Mesodermal cell (in vitro differentiated cells): ENCODE measurements at regions not wholly inside any gene's neighbourhood (a gene's known extent, or its start where the extent isn't known, plus 50 kb on each side); places are given as distances from the start of the nearest gene placed in this dataset.
"Not testable (repeated sequence)": the region's sequence is repeated elsewhere in the genome, so short reads cannot be mapped to it uniquely, and the experiment has no call there.

Experiments used
- H3K27ac ChIP-seq: 2 replicates; pipeline ENCODE4 v1.7.0; 2013; ENCODE audit warnings: mild to moderate bottlenecking, low read depth, low read length, moderate library complexity; ENCODE audit not compliant: severe bottlenecking
- H3K36me3 ChIP-seq: 2 replicates; pipeline ENCODE4 v1.7.1; 2013; ENCODE audit warnings: mild to moderate bottlenecking, low read length, moderate library complexity; ENCODE audit not compliant: control insufficient read depth, insufficient read depth
- H3K4me1 ChIP-seq: one replicate; pipeline ENCODE4 v1.7.1; 2013; ENCODE audit warnings: mild to moderate bottlenecking, low read length; ENCODE audit not compliant: insufficient read depth, control insufficient read depth, poor library complexity, severe bottlenecking
- H3K4me3 ChIP-seq: 2 replicates; pipeline ENCODE4 v1.7.0; 2013; ENCODE audit warnings: low read length, control low read depth, mild to moderate bottlenecking; ENCODE audit not compliant: insufficient read depth, poor library complexity, severe bottlenecking; ENCODE audit errors: extremely low read depth
- H3K9me3 ChIP-seq: 2 replicates; pipeline ENCODE4 v1.7.1; 2013; ENCODE audit warnings: mild to moderate bottlenecking, low read length, moderate library complexity; ENCODE audit not compliant: control insufficient read depth
- whole genome bisulfite sequencing, 2 experiments: methylation state at CpG; one replicate each; pipeline ENCODE4 v1.1.5; 2013; ENCODE audit warnings: missing lambda C conversion rate in 2 of 2; ENCODE audit not compliant: insufficient coverage in 2 of 2; 5-methylcytosine and 5-hydroxymethylcytosine counted together

- no peak overlapping the region for H3K4me3 ChIP-seq
- no peaks in the 10 kb centered on the region for H3K9me3 ChIP-seq
- no peaks in the 10 kb centered on the region for H3K36me3 ChIP-seq
- H3K27ac ChIP-seq, result peak overlapping the region; percentile 58
- WGBS, 2 experiments, result 30 to 39% methylated on average over 4 to 5 of the region's 6 CpGs
- no peaks in the 10 kb centered on the region for H3K4me1 ChIP-seq
Observed at GRCh38 chr2:117273009-117273671, 541.4 kb upstream of the DDX18 start.

- 100% methylated on average over 1 of the region's 1 CpG for WGBS, 2 experiments
- H3K27ac ChIP-seq, result no peak overlapping the region
- no peaks in the 10 kb centered on the region for H3K4me1 ChIP-seq
- no peaks in the 10 kb centered on the region for H3K36me3 ChIP-seq
- no peak overlapping the region for H3K4me3 ChIP-seq
- no peaks in the 10 kb centered on the region for H3K9me3 ChIP-seq
Observed at GRCh38 chr2:117293012-117293411, 521.5 kb upstream of the DDX18 start.

- Histone ChIP-seq H3K36me3 (no peaks in the 10 kb centered on the region), H3K4me1 (no peaks in the 10 kb centered on the region), H3K27ac (no peak overlapping the region), H3K9me3 (no peaks in the 10 kb centered on the region), H3K4me3 (no peak overlapping the region)
- 91 to 93% methylated on average over 1 of the region's 2 CpGs for WGBS, 2 experiments
Observed at GRCh38 chr2:117299451-117299850, 515.0 kb upstream of the DDX18 start.

GRCh38 chr2:117308861-117309770 is 505.4 kb upstream of the DDX18 start:
- Histone ChIP-seq H3K4me3 (no peak overlapping the region), H3K27ac (no peak overlapping the region), H3K36me3 (no peaks in the 10 kb centered on the region), H3K4me1 (no peaks in the 10 kb centered on the region), H3K9me3 (no peaks in the 10 kb centered on the region)
- WGBS, 2 experiments, result 81 to 94% methylated on average over 6 to 7 of the region's 7 CpGs

- Histone ChIP-seq H3K4me3 (no peak overlapping the region), H3K9me3 (no peaks in the 10 kb centered on the region), H3K27ac (no peak overlapping the region), H3K4me1 (no peaks in the 10 kb centered on the region), H3K36me3 (no peaks in the 10 kb centered on the region)
- WGBS, 2 experiments, result no CpG with 5 or more reads among the region's 2 CpGs
Observed at GRCh38 chr2:117321816-117322215, 492.7 kb upstream of the DDX18 start.

GRCh38 chr2:117323331-117323730 is 491.2 kb upstream of the DDX18 start:
- H3K9me3 ChIP-seq, result no peaks in the 10 kb centered on the region
- H3K27ac ChIP-seq, result no peak overlapping the region
- WGBS, 2 experiments, result 80 to 87% methylated on average over 7 of the region's 8 CpGs

GRCh38 chr2:117330641-117331040 is 483.9 kb upstream of the DDX18 start:
- no peak overlapping the region for H3K27ac ChIP-seq
- H3K36me3 ChIP-seq, result no peaks in the 10 kb centered on the region
- WGBS, 2 experiments, result 75 to 78% methylated on average over 3 to 4 of the region's 4 CpGs
- no peak overlapping the region for H3K4me3 ChIP-seq
- no peaks in the 10 kb centered on the region for H3K9me3 ChIP-seq
- no peaks in the 10 kb centered on the region for H3K4me1 ChIP-seq

More at GRCh38 chr2:117323331-117323730, 491.2 kb upstream of the DDX18 start:
- Histone ChIP-seq H3K4me1 (no peaks in the 10 kb centered on the region), H3K4me3 (no peak overlapping the region), H3K36me3 (no peaks in the 10 kb centered on the region)

GRCh38 chr2:117335967-117336366 is 478.5 kb upstream of the DDX18 start:
- 84% methylated on average over 2 of the region's 3 CpGs; no CpG with 5 or more reads in 1 of the 2 experiments for WGBS, 2 experiments

GRCh38 chr2:117336496-117336895 is 478.0 kb upstream of the DDX18 start:
- Histone ChIP-seq H3K27ac (no peak overlapping the region), H3K9me3 (no peaks in the 10 kb centered on the region), H3K4me1 (no peaks in the 10 kb centered on the region), H3K36me3 (no peaks in the 10 kb centered on the region), H3K4me3 (no peak overlapping the region)
- 100% methylated on average over 1 to 3 of the region's 4 CpGs for WGBS, 2 experiments

More at GRCh38 chr2:117335967-117336366, 478.5 kb upstream of the DDX18 start:
- Histone ChIP-seq H3K4me1 (no peaks in the 10 kb centered on the region), H3K4me3 (no peak overlapping the region), H3K36me3 (no peaks in the 10 kb centered on the region), H3K27ac (no peak overlapping the region), H3K9me3 (no peaks in the 10 kb centered on the region)

GRCh38 chr2:117337981-117338380 is 476.5 kb upstream of the DDX18 start:
- not testable (repeated sequence) for H3K9me3 ChIP-seq, H3K4me1 ChIP-seq, H3K36me3 ChIP-seq, H3K27ac ChIP-seq, H3K4me3 ChIP-seq
- 73 to 95% methylated on average over 2 of the region's 3 CpGs for WGBS, 2 experiments

- H3K9me3 ChIP-seq, result no peaks in the 10 kb centered on the region
- no peaks in the 10 kb centered on the region for H3K36me3 ChIP-seq
- no peak overlapping the region for H3K27ac ChIP-seq
- H3K4me3 ChIP-seq, result no peak overlapping the region
- WGBS, 2 experiments, result 93 to 96% methylated on average over 2 of the region's 3 CpGs
- no peaks in the 10 kb centered on the region for H3K4me1 ChIP-seq
Observed at GRCh38 chr2:117339980-117340379, 474.5 kb upstream of the DDX18 start.
